ENCODE measurements at regions not wholly inside any gene's neighbourhood (a gene's known extent, or its start where the extent isn't known, plus 50 kb on each side); places are given as distances from the start of the nearest gene placed in this dataset.
"Not testable (repeated sequence)": the region's sequence is repeated elsewhere in the genome, so short reads cannot be mapped to it uniquely, and the experiment has no call there.

DNA sequence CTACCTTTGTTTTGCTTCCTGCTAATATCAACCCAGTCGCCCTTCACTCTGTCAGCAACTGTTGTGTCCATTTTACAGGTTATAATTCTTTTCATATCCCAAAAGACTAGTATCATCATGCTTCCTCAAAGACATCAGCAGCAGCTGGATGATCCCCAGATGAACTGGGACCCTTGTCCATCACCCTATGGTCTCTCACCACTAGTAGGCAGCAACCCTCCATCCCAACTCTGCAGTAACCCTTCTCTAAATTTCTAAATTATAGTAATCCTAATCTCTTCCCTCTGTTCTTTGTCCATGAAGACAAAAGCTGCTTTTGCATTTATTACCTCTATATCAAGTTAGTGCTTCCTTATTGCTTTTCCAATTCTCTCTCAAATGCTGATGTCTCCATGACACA lies 1025.8 kb downstream of the FAM181B start:
- DNase-seq: no peak

- DNase-seq: no peak
Measured at GRCh38 chr11:81705283-81705682, 1028.4 kb downstream of the FAM181B start.

DNA sequence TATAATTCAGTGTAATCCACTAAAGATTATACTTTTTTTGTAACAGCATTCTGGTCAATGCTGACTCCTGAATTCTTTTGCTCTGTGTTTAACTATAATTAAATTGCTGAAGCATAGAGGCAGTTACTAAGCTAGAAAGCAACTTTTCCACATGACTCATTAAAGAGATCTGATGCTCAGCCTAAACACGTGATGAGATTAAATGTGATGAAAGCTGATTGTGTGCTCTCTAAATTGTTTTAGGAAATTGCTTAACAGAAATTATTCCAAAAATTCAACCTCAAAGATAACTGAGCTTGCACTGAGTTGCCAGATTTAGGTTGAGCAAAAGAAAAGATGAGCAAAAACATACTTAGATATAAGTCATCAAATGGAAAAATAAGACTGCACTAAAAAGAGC lies 1033.6 kb downstream of the FAM181B start:
- DNase-seq: no peak

DNA sequence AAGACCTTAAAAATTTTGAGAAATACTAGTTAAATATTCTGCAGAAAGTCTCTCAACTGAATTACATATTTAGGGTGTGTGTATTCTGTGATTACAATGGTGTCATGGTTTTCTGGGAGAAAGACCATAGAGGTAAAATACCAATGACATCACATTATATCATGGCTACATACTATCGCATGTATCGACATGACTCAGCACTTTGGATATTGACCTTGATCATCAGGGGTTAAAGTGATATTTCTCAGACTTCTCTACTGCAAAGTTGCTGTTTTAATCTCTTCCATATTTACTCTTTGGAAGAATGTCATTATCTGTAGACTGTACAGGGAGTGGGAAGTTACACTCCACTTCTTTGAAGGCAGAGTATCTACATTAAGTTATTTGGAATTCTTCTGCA lies 1046.6 kb downstream of the FAM181B start:
- DNase-seq: no peak

DNA sequence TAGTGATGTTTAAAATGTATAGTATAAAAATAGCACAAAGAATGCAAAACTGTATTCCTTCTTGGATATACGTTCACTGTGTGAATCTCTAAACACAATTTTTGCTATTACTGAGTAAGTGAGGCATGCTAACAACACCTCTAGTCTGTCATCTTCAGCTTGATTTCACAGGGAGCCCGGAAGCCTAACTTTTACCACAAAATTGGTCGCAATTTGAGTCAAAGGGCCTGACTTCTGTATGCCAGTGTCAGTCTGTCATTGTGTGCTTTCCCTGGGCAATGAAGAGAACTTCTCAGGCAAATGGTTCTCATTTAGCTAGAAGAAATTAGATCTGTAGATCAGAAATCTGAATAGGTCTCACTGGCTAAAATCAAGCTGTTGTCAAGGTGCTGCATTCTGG lies 1059.5 kb downstream of the FAM181B start:
- no peak for DNase-seq

DNA sequence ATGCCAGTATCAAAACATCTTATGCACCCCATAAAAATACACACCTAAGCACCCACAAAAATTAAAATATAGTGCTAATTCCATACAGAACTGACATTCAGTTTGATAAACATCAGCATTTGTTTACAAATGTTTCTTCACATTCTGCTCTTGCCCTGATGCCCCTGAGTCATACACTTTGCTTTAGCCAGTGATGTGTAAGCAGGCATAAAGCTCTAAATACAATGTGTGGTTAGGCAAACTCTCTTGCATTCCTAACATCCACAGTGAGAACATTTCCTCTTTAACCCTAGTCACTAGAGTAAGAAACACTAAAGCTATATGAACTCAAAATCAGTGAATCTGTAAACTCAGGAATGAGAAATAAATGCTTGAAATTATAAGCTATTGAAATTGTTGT lies 1060.7 kb downstream of the FAM181B start:
- peak in 1 of 2 experiments; percentile 0 for DNase-seq

GRCh38 chr11:81669935-81670543 lies 1063.6 kb downstream of the FAM181B start:
- DNase-seq: no peak

- DNase-seq: peak in 1 of 2 experiments; percentile 61
Measured at GRCh38 chr11:81658722-81659121, 1074.9 kb downstream of the FAM181B start.

- DNase-seq: no peak
Measured at GRCh38 chr11:81655351-81655750, 1078.3 kb downstream of the FAM181B start.

DNA sequence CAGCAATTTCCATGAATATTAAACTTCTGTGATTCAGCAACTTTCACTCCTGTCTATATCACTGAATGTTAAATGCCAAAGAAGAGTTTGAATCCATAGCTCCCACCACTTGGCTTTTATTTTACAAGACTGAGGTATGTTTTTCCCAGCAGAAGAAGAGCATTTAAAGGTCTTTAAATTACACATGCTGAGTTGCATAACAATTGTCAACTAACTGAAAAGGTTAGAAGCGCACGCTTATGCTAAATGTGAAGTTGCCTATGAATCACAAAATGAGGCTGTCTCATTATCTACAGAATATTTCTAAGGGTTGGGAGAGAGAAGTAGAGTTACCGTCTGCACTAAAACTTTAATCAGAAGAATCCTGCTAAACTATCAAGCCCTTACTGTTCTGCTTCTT lies 1086.3 kb downstream of the FAM181B start:
- no peak for DNase-seq

GRCh38 chr11:81644239-81644840 lies 1089.3 kb downstream of the FAM181B start:
- peak; percentile 44 to 81 for DNase-seq

- DNase-seq: no peak
Measured at GRCh38 chr11:81634483-81634882, 1099.2 kb downstream of the FAM181B start.

DNA sequence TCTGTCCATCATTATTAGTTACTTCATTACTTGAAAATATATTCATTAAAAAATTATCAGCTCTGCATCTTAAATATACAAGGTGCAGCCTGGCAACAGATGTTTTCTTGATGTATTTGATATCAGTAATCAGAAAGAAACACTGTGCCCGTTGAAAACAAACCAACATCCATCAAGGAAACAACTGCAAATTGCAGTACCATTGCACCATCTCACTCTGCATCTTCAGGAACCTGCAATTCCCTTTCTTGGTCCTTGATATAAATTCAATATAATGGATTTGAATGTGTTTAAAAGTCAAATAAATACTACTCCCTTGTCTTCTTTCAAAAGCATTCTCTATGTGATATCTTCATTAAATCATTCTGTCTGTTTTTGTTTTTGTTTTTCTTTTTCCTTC lies 1131.2 kb downstream of the FAM181B start:
- DNase-seq: no peak

DNA sequence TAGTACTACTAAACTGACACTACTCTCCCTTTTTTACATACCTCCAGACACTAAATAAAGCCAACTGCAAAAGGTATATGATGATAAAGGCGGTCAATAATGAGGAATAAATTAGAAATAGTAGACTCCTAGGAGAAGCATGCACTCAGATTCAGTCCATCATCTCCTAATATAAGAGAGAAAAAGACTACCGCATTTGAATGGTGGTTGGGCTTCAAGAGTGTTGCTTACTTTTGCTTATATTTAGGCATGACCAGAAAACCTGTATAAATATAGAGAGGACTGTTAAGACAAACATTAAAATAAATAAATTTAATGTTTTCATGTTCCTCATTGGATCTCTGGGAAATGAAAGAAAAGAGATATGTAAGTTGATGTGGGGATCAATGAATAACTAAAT lies 1137.0 kb downstream of the FAM181B start:
- DNase-seq: peak in 1 of 2 experiments; percentile 14

GRCh38 chr11:81585390-81585933 lies 1148.2 kb downstream of the FAM181B start:
- DNase-seq: no peak

DNA sequence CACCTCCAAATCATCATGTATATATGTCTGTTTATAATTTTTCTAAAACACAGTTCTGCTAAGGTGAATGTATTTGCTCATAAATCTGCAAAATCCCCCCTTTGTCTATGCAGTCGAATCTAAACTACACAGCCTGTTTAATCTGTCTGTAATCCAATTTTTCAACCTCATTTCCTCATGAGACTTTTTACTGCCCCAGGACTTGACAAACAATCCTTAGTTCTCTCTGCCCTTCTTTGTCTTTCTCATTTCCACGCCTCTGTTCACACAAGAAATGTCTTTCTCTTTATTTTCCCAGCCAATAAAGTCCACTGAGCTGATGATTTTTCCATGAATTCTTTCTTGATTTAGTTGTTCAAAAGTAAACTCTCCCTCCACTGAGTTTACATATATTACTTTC lies 1154.3 kb downstream of the FAM181B start:
- no peak for DNase-seq

GRCh38 chr11:81578571-81578970 lies 1155.1 kb downstream of the FAM181B start:
- no peak for DNase-seq

- DNase-seq: no peak
Measured at GRCh38 chr11:81574301-81574700, 1159.4 kb downstream of the FAM181B start.

DNA sequence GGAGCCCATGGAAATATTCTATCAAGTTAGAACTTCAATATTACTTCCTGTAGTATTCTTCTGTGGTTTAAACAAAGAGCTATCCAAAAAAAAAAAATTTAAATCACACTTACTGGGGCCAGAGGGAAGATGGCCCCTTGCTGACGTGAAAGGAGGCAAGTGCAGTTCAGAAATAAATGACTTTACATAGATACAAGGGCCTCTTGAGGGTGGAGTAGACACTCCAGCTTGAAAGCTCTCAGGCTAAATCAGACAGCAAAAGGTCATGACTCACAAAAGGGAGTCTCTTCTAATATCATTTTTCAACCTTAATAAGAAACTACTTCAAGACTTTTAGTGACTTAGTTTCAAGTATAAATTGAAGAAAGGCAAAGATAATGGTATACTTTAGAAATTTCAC lies 1160.3 kb downstream of the FAM181B start:
- DNase-seq: no peak

DNA sequence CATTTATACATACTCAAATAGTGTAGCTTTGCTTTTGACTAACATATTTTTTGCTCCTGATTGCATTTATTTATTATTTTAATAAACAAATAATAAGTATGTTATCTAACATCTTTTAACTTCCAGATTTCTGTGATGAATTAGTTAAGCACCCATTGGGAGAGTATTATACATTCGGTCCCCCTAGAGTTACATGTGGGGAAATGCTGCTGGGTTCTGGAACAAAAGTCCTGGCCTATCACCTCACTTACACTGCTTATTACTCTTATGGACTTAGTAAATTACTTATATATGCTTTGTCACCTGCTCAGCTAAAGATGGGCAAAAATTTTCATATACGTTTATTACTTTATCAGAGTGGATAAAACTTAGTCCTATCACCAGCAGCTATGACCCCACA lies 1163.0 kb downstream of the FAM181B start:
- no peak for DNase-seq

DNA sequence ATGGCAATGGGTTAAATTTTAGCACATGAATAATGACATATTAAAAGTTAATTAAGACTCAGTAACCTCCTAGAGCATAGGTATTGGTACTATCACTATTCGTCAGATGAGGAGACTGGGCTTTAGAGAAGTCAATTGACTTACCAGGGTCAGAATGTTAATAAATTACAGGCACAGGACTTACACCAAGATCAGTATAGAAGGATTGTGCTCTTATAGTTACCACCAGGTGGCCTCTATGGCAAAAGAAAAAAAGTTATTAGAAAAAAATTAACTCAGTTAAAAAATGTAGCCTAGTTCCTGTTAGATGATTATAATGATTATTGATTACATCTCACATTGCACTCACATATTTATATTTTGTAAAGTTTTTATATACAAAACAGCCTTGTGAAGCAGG lies 1163.7 kb downstream of the FAM181B start:
- peak in 1 of 2 experiments; percentile 7 for DNase-seq

DNA sequence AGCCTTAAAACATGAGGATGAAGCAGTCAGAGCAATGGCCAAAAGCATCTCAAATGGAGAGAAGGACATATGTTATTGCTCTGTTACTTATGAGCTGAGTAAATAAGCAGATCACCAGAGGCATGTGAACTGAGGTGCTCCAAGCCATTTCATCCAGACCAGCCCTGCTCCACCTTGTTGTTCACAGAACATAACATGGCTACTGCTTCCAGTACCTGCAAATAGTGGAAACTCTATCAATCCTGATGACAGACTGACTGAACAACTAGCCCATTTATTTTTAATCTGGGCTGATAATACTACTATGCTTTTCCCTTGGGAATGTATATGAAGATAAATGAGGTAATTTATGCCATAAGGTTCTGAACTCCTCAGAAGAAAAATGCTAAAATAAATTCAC lies 1164.7 kb downstream of the FAM181B start:
- no peak for DNase-seq

DNA sequence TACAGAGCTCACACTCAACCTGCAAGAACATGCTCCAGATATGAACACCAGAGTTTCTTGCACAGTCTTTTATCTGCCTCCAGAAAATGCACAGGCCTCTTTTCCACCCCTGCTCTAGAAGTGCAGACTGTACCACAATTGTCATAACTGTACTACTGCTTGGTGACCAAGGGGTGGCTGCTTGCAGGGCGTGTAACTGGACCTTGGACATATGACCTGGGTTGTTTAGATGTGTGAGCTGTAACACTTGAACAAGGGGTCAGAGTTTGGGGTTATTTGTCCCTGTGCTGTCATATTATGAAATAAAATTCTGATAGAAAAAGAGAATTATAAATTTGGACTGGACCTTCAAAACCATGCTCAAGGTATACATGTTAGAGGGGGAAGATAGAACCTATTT lies 1185.5 kb downstream of the FAM181B start:
- DNase-seq: no peak

DNA sequence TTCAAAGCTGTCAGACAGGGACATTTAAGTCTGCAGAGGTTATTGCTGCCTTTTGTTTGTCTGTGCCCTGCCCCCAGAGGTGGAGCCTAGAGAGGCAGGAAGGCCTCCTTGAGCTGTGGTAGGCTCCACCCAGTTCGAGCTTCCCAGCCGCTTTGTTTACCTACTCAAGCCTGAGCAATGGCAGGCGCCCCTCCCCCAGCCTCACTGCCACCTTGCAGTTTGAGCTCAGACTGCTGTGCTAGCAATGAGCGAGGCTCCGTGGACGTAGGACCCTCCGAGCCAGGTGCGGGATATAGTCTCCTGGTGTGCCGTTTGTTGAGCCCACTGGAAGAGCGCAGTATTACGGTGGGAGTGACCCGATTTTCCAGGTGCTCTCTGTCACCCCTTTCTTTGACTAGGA lies 1193.9 kb downstream of the FAM181B start:
- not testable (repeated sequence) for DNase-seq

GRCh38 chr11:81515566-81515965 lies 1218.1 kb downstream of the FAM181B start:
- DNase-seq: no peak

Data from NCI-H526 (cell line).